GM18508 (cell line): ENCODE measurements at regions not wholly inside any gene's neighbourhood (a gene's known extent, or its start where the extent isn't known, plus 50 kb on each side); places are given as distances from the start of the nearest gene placed in this dataset.

ENCODE experiments used
- ATAC-seq: cut with Tn5 transposase; IDR thresholded peaks from one replicate; pipeline ENCODE4 v1.9.1; 2021; ENCODE audit warnings: moderate number of reproducible peaks; ENCODE audit not compliant: insufficient read depth, unreplicated experiment

GRCh38 chr2:160905862-160906261 is 254.4 kb upstream of the TANK start:
- ATAC-seq, result no peak

- no peak for ATAC-seq
Measured at GRCh38 chr2:160906878-160907277, 253.3 kb upstream of the TANK start.

GRCh38 chr2:160907738-160908137 is 252.5 kb upstream of the TANK start:
- ATAC-seq, result no peak

GRCh38 chr2:160908157-160908556 is 252.1 kb upstream of the TANK start:
- no peak for ATAC-seq

- no peak for ATAC-seq
Measured at GRCh38 chr2:160909781-160910242, 250.4 kb upstream of the TANK start.

- ATAC-seq, result no peak
Measured at GRCh38 chr2:160910681-160911080, 249.5 kb upstream of the TANK start.

GRCh38 chr2:160911258-160911657 is 249.0 kb upstream of the TANK start:
- ATAC-seq, result no peak

- no peak for ATAC-seq
Measured at GRCh38 chr2:160912276-160912675, 248.0 kb upstream of the TANK start.

- ATAC-seq, result no peak
Measured at GRCh38 chr2:160913323-160913722, 246.9 kb upstream of the TANK start.

- no peak for ATAC-seq
Measured at GRCh38 chr2:160914217-160914616, 246.0 kb upstream of the TANK start.

GRCh38 chr2:160916300-160916699 is 243.9 kb upstream of the TANK start:
- no peak for ATAC-seq

- ATAC-seq, result no peak
Measured at GRCh38 chr2:160917850-160918249, 242.4 kb upstream of the TANK start.

GRCh38 chr2:160918258-160918657 is 242.0 kb upstream of the TANK start:
- no peak for ATAC-seq

- no peak for ATAC-seq
Measured at GRCh38 chr2:160918906-160919503, 241.2 kb upstream of the TANK start.

- ATAC-seq, result no peak
Measured at GRCh38 chr2:160920061-160920460, 240.2 kb upstream of the TANK start.

- ATAC-seq, result no peak
Measured at GRCh38 chr2:160920791-160921303, 239.4 kb upstream of the TANK start.

GRCh38 chr2:160921386-160921964 is 238.8 kb upstream of the TANK start:
- no peak for ATAC-seq

- no peak for ATAC-seq
Measured at GRCh38 chr2:160924936-160925353, 235.3 kb upstream of the TANK start.

- ATAC-seq, result no peak
Measured at GRCh38 chr2:160925956-160926355, 234.3 kb upstream of the TANK start.

- ATAC-seq, result no peak
Measured at GRCh38 chr2:160927324-160927723, 232.9 kb upstream of the TANK start.

- ATAC-seq, result no peak
Measured at GRCh38 chr2:160928854-160929301, 231.3 kb upstream of the TANK start.

- ATAC-seq, result no peak
Measured at GRCh38 chr2:160931531-160931930, 228.7 kb upstream of the TANK start.
